NCI-H146 treated with DMSO at 0.1 percent for 48 hours (cell line): ENCODE measurements at regions not wholly inside any gene's neighbourhood (a gene's known extent, or its start where the extent isn't known, plus 50 kb on each side); places are given as distances from the start of the nearest gene placed in this dataset.
A peak's percentile ranks its signal among the peaks of the same experiment; 100 is the strongest.

Experiments
- DNase-seq: peaks from one replicate; lab custom pipeline; 2025; ENCODE audit not compliant: unreplicated experiment; lab: John Stamatoyannopoulos, UW

DNA sequence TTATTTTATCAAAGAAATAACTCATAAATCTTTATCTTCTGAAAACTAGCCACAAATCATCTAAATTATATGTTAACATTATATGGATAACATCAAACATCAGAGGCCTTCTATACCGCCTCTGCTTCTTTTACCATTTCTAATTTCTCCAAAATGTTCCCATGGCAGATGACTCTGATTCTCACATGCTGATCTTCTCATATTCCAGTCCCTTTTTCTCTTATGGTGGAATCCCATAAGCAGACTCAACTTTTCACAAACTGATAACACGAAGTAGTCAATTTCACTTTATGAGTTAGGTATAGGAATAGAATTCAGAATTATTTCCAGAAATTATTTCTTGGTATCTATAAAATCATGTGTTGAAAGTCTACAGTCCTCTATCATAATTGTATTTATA is 212.3 kb downstream of the ENC1 start:
- no peak for DNase-seq

DNA sequence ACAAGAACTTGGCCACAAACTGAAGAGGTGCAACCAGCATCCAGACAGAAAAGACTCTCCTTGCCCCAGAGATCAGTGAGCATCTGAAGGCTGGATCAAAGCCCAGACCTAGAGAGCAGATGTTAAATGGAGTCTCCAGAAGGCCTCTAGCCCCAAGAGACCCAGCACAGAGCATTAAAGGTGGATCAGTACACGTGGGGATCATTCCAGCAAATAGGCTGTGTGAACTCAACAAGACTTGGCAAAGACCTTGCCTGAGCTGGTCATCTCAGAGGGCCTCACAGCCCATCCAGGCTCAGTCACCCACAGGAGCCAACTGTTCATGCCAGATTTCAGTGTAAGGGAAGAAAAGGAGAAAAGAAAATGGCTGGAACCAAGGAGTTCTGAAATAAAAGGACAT is 214.0 kb downstream of the ENC1 start:
- no peak for DNase-seq

DNA sequence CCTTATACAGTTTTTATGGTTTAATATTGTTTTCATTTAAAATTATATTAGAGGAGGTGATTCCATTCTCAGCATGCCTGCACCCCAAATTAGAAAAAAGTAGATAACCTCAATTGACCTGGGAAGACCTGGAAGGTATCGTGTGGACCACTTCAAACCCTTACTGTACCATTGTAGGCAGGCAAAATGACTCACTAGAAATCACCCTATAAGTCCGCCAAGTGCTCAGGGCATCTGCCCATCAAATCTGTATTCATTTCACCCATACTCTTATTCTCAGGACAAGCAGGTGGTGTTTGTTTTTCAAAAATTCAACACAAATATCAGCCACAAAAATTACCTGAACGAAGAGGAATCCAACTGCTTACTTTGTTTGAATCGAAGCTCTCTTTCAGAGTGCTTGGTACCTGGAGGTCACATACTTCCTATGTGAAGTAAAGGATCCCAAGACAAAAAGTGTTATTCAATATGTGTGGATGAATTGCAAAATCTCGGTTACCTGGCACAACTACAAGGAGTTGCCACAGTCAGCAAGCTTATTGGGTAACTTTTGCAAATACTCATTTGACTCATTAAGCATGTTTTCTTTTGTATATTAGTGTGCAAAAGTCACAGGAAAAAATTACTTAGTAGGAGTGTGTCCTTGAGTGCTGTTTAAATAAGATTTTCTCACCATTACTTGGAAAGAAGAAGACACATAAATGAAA is 216.2 kb downstream of the ENC1 start:
- no peak for DNase-seq

DNA sequence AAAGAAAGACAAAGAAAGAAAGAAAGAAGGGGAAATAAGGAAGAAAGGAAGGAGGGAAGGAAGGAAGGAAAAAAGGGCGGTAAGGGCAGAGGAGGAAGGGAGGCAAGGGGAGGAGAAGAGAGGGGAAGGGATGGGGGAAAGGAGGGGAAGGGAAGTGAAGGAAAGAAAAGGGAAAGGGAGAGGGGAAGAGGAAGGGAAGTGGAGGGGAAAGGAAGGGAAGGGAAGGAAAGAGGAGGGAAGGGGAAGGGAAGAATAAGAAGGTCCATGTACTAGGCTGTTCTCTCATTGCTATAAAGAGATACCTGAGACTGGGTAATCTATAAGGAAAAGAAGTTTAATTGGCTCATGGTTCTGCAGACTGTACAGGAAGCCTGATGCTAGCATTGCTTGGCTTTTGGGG is 217.1 kb downstream of the ENC1 start:
- DNase-seq = no peak

DNA sequence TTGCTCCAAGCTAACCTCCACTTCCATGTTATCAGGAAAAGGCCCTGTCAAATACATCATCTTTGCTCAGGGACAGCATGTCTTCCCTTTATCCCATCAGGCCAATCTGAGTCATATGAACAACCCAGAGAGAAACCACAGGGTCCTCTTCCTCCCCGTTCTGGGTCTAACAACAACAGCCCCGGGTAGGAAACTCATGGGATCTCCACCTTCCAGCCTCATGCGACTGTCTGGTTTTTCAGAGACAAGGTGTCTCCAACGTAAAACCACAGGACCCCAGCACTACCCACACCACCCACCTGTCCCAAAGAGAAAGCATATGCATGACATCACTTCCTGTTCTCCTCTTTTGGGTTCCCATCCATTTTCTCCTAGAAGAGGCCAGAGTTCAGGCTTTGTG is 217.9 kb downstream of the ENC1 start:
- no peak for DNase-seq

DNA sequence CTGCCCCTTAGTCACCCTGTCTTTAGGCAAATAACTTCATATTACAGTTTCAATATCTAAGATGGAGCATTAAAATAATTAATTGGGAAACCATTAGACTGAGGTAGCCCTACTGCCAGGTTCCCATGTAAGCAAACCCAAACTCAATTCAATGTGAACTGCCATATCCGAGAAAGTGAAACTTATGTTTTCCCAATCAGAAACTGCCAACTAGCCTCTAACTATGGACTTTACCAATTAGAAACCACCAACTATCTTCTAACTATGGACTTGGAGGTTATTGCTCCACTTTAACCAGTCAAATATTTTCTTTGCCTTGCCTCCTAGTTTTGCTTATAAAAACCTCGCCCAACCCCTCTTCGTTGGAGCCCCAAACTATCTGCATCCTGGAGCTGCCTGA is 218.5 kb downstream of the ENC1 start:
- DNase-seq = no peak

DNA sequence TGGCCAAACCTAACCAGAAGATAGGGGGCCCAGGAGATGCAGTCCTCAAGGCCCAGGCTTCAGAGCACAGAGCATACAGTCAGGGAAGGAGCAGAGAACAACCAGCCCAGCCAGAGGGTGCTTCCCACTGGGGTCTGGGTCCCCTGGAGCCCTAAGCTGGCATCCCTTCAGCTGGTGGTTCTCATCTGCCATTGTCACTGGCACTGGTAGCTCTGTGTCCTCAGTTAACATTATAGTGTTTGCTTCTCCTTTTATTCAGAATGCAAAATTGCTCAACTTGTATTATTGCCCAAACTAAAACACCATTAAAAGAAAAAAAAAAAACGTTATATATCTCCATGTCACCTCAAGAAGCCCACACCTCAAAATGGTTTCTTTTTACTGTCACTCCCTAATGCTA is 219.2 kb downstream of the ENC1 start:
- DNase-seq = no peak

DNA sequence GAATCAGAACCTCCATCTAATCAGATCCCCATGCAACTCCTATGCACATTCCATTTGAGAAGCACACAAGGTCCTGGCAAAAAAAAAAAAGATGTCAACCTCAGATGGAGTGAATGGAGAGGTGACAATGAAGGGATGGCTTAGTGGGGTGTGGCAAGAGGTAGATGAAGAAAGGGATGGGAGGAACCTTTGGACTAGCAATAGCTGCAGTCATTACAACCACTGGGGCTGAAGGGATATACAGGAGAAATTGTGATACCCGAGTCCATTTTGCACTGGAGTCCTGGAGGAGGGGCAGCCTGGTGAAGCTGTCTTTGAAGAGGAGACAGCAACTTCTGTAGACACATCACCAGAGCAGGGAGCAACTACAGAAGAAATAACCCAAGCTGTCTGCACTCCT is 219.6 kb downstream of the ENC1 start:
- DNase-seq = no peak

DNA sequence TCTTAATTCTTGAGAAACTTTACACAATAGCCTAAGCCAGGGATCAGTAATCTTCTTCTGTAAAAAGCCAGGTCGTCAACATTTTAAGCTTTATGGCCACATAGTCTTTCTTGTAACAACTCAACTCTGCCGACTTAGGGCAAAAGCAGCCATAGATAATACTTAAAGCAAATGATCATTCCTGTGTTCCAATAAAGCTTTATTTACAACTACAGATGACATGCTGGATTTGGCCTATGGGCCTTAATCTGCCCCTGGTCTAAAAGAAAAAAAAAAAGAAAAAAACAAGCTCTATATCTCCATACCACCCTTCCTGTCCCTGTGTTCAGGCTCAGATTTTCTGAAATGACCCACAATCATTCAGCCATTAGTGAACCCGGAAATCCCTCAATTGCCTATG is 220.3 kb downstream of the ENC1 start:
- no peak for DNase-seq

DNA sequence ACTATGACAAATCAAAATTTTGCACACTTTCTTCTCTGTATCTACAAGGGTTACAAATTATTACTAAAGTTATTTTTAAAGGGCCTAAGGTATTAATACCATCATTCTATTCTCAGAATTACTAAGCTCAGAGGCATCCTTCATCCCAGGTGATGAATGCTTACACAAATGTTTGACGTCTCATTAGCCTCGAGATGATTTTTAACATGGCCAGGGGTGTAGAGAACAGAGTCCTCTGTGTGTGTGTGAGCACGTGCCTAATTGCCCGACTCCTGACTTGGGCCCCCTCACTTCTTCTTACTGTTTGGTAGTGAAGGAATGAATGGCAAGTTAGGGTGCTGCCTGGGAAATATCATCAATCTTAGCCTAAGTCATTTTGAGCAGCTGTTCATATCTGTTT is 221.1 kb downstream of the ENC1 start:
- DNase-seq = no peak

DNA sequence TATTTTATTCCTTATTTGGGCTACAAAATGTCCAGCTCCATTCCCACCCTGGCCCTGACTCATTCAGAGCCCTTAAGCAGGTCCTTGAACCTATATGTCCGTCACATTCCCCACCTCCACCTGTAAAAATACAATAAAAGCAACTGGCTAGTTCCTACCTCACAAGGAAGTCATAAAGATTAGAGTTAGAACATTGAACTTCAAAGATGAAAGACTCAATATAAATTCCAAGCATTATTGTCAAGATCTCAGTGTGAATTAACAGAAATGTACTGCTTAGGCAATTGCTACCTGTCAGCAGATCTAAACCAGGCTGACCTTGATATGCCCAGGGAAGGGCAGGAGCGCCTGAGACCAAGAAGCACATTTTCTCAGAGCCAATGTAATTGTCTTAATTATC is 221.8 kb downstream of the ENC1 start:
- no peak for DNase-seq

DNA sequence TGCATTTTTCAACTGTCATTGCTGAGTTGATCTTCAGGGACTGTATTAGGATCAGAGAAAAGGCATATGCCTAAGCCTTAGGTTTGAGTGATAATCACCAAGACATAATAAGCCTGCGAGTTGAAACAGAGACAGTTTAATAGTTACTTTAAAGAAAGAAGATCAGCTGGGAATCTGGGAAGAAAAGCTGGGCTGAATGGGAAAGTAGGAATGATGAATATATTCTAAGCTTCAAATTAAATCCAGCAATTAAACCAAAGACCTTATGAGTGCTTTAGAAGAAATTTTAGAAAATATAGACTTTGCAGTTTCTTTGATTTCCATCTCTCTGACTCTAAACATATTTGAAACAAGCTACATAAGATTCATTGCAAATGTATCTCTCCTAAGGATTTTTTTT is 222.3 kb downstream of the ENC1 start:
- no peak for DNase-seq

DNA sequence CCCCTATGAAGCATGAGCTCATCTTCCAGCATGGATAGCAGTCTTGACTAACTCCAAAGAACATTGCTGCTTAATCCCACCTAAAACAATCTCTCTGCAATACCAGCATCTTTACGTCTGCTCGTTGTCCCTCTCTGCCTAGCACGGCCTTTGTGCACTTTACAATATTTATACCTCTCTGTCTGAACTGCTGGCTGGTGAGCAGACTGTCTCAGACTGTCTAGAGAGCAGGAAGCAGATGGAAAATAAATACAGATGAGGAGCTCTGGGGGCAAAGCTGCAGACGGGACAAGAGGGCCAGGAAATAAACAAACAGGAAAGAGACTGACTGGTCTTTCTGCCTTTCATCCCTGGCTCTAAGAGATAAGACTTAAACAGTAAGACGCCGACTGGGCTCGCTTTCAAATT is 224.8 kb downstream of the ENC1 start:
- DNase-seq = no peak

DNA sequence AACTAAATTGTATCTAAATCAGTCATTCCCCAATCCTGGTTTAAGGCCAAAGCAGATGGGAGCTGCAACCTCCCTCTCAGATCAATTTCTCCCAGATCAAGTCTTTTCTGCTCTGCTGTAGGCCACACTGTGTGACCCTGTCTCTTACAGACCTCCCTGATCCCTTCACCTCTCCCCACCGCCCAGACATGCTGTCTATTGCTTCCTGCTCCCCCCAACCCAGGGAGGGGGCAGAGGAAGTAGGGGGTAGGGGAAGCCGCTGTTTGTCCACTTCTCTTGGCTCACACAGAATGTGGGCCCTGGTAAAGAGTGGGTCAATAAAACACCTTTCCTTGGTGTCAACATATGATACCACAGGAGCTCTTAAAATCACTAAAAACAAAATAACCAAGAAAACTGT is 226.3 kb downstream of the ENC1 start:
- DNase-seq = no peak

DNA sequence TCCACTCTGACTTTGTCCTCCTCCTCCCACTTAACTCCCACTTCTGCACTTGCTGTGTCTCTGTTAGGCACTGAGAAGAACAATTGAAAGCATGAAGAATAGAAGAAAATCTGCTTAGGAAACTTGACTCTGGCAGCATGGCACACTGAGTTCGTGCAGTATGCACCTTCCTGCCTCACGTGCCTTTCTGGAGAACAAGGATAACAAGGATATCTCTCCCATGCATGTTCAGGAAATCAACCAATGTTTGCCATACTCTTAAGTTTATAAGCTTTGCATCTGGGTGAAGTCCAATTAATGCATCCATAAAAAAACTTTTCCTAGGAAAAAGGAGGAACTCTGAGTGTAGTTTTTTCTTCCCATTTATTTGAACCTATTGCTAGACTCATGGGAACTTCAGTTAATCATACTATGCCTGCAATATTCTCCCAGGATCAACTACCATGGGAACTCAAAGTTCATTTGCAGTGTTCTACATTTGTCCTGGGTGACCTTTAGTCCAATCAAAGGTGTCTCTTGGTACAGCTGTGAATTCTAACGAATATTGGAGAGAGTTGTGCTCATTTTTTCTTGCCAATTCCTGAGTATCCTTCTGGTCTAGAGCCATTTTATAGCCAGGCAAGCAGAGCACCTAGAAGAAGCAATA is 227.0 kb downstream of the ENC1 start:
- no peak for DNase-seq

DNA sequence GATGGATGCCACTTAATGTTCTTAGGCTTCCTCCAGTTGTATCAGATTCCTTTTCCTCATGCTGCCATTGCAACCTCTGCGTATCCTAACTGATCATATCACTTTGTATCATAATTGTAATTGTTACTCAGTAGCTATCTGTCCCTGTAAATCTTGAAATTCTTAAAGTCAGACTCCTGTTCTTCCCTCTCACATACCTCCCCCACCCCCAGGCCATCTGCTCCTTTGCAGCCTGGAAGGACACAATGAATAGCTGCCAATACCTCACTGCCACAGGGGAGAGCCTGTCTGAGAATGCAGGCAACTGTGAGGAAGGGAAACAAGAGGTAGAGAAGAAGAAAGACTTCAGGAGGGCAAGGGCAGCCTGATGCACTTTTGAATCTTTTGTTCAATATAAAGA is 228.5 kb downstream of the ENC1 start:
- no peak for DNase-seq

DNA sequence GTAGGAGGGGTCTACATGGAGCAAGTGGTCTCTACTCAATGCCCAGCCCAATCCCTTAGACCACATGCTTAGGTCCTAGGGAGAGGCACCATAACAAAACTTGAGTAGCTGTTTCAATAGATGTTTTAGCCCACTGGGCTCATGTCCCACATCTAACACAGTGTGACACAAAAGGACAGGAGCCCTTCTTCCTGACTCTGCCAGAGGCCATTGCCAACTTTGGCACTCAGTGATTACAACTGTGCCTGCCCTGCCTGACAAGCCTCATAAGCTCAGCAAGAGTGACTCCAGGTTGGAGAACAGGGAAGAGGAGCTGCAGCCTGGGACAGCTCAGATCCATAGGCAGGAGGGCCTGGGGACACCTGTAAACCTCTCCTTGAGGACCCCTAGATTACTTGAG is 230.8 kb downstream of the ENC1 start:
- no peak for DNase-seq

DNA sequence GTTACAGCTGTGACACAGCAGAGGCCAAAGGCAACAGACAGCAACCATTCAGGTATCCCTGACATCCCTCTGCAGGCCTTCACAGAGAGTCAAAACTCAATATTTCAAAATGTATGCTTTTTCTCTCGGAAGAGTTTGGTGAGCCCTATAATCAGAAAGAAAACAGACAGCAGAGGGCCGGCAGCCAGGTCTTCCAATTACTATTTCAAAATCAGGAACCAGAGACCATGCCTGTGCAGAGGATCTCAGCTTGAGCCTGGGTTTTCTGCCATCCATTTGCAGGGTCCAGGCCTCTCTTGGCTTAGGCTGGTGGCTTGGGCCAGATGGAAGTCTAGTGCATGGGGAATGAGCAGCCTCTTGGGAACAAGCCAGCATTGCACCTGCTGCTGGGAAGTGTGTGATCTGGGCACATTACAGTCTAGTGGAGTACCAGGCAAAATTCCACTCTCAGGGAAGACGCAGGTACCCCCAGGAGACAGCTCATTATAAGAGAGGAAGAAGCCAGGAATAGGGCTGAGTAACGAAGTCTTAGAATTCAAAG is 231.3 kb downstream of the ENC1 start:
- no peak for DNase-seq

DNA sequence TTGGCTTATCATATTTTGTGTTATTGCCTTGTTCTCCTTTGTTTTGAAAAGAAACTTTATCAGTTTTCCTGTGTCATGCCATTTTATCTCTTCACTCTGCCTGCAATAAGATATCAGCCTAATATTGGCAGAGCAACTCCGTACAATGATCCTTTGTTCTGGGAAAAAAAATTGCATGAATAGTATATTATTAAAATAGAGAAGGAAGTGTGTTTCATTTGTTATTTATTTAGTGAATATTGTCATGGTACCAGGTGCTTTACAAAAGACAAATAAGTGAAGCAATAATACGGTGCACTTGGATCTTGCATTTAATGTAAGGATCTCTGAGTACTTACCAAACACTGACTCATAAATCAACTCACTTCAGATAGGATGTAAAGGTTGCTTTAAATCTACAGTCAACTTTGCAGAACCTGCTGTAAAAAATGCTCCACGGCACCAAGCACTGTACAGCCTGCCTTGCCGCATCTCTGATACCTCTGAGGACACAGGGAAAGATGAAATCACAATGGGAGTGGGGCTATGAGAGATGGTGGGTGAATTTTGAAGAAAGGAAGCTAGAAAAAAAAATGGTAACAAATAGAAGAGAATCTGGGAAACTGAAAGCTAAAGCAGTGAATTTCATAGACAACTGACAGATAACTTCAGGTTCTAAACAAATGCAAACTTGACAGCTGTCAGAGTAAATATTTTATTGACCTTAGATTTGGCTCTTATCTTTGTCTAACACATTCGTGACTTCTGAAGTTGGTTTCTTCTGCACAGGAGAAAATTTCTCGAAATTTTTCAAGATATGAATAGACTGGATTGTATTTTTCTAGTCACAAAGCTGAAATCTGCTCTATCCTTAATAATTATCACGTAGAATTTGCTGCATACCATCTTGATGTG is 232.1 kb downstream of the ENC1 start:
- DNase-seq = peak; percentile 38

DNA sequence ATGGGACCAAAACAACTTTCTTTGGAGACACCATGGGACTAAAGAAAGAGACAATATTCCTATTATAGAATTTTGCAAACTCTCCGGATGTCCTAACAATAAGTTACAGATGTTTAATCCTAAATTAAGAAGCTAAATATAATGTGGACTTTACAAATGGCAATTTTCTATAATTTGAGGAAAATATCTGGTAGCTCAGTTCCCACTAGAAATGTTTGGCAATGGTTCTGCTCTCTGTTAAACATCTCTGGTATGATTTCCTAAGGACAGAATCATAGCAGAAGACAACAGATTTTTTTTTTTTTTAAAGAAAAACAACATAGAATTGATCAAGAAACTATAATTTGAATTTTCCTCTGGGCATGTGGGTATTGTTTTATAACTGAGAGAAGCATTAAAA is 232.8 kb downstream of the ENC1 start:
- DNase-seq = no peak

DNA sequence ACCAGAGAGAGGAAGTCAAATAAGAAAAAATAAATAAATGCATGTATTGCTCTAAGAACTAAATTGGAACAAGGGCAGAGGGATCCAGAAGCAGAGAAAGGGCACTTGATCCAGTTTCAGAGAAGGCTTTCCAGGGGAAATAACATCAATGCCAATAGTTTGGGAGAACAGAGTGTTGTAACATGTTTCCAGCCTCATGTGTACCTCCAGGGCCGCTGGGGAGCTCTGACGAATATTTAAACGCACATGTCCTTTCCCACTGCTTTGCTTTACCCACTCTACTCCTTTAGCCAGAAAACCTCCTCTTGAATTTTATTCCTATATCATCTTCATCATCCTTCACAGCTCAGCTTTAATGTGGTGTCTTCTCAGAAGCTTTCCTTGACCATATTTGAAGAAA is 233.7 kb downstream of the ENC1 start:
- DNase-seq = no peak

DNA sequence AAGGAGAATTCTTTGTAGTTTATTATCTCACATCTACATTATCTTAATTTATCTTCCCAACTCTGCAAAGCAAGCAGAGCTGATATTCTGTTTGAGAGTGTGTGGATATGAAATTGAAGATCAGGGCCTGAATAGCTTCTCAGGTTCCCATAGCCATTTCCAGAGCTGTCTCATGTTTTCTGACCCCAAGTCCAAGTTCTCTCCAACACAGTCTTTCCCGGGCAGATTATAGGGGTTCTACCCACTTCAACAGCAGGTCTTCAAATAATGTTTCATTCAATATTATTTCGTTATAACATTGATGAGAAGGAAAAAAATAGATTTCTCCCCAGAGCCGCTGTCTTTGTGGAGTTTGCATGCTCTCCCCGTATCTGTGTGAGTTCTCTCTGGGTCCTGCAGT is 234.9 kb downstream of the ENC1 start:
- no peak for DNase-seq
